PC-3 (cell line): ENCODE measurements at regions not wholly inside any gene's neighbourhood (a gene's known extent, or its start where the extent isn't known, plus 50 kb on each side); places are given as distances from the start of the nearest gene placed in this dataset.
A peak's percentile ranks its signal among the peaks of the same experiment; 100 is the strongest.

Source experiments
- ATAC-seq: fragments of 200-7000 bp; cut with Tn5 transposase; 2 replicates; pipeline ENCODE4 v1.9.1; 2020; ENCODE audit warnings: mild to moderate bottlenecking, moderate library complexity
- BruUV-seq: library from RNA; stranded (reverse); fragments of 400-500 nt; replicated peaks from 2 replicates; lab custom pipeline; 2021; lab: Mats Ljungman, UMichigan
- CTCF ChIA-PET: fragments of 300-600 bp; sonication (Branson Sonifier 250); formaldehyde crosslinking; loops from one replicate; lab custom pipeline; 2022; ENCODE audit warnings: antibody characterized with exemption; lab: Charles Lee
- POLR2A ChIA-PET: fragments of 300-600 bp; sonication (Branson Sonifier 250); formaldehyde crosslinking; loops from one replicate; lab custom pipeline; 2022; ENCODE audit warnings: antibody characterized with exemption; ENCODE audit not compliant: unreplicated experiment; lab: Charles Lee
- DNase-seq: peaks from one replicate; pipeline ENCODE4 v3.0.0-alpha.2; 2015
- H2AFZ ChIP-seq: fragments of 300-600 bp; sonication (generic); 2 replicates; pipeline ENCODE4 v1.6.0; 2016; ENCODE audit warnings: antibody characterized with exemption, low read length
- H3F3A ChIP-seq: fragments of 300-600 bp; sonication (generic); one replicate; pipeline ENCODE4 v1.6.0; 2017; ENCODE audit warnings: antibody characterized with exemption, low read length, control low read depth, mild to moderate bottlenecking; ENCODE audit not compliant: unreplicated experiment
- H3K27ac ChIP-seq: fragments of 300-600 bp; sonication (generic); 2 replicates; pipeline ENCODE4 v1.5.1; 2016; ENCODE audit warnings: mild to moderate bottlenecking, low read length
- H3K27me3 ChIP-seq: fragments of 300-600 bp; sonication (generic); 2 replicates; pipeline ENCODE4 v1.6.1; 2016; ENCODE audit warnings: low read length, mixed read lengths
- H3K36me3 ChIP-seq: fragments of 300-600 bp; sonication (generic); 2 replicates; pipeline ENCODE4 v1.6.1; 2016; ENCODE audit warnings: low read depth, mixed run types, low read length, mixed read lengths
- H3K4me1 ChIP-seq: fragments of 300-600 bp; sonication (generic); 2 replicates; pipeline ENCODE4 v1.5.1; 2016; ENCODE audit warnings: low read length; ENCODE audit not compliant: insufficient read depth
- H3K4me2 ChIP-seq: fragments of 300-600 bp; sonication (generic); 2 replicates; pipeline ENCODE4 v1.6.0; 2016; ENCODE audit warnings: low read length
- H3K4me3 ChIP-seq: fragments of 300-600 bp; sonication (generic); 2 replicates; pipeline ENCODE4 v1.5.1; 2016; ENCODE audit warnings: mild to moderate bottlenecking, low read length, mixed read lengths
- H3K79me2 ChIP-seq: fragments of 300-600 bp; sonication (generic); 2 replicates; pipeline ENCODE4 v1.6.1; 2017; ENCODE audit warnings: low read length, mixed read lengths
- H3K9ac ChIP-seq: fragments of 300-600 bp; sonication (generic); 2 replicates; pipeline ENCODE4 v1.6.0; 2016; ENCODE audit warnings: mild to moderate bottlenecking, low read length
- H3K9me2 ChIP-seq: fragments of 300-600 bp; sonication (generic); replicated peaks from 2 replicates; pipeline ENCODE4 v1.6.1; 2016; ENCODE audit warnings: mixed run types, low read length, mixed read lengths
- H3K9me3 ChIP-seq: fragments of 300-600 bp; sonication (generic); 2 replicates; pipeline ENCODE4 v1.6.1; 2016; ENCODE audit warnings: low read length, mixed read lengths
- H4K20me1 ChIP-seq: fragments of 300-600 bp; sonication (generic); 2 replicates; pipeline ENCODE4 v1.6.1; 2016; ENCODE audit warnings: low read length, mixed read lengths
- CTCF ChIP-seq: fragments of 300-600 bp; sonication (generic); conservative IDR thresholded peaks from 2 replicates; pipeline ENCODE4 v1.5.1; 2017; ENCODE audit warnings: antibody characterized with exemption, low read depth, mild to moderate bottlenecking, low read length
- EZH2 ChIP-seq: fragments of 300-600 bp; sonication (generic); IDR thresholded peaks from one replicate; pipeline ENCODE4 v1.6.1; 2017; ENCODE audit warnings: antibody characterized with exemption, mild to moderate bottlenecking, low read length; ENCODE audit not compliant: unreplicated experiment
- EZH2phosphoT487 ChIP-seq: fragments of 300-600 bp; sonication (generic); IDR thresholded peaks from 2 replicates; pipeline ENCODE4 v1.6.1; 2018; ENCODE audit warnings: mild to moderate bottlenecking, antibody characterized with exemption, low read length, borderline replicate concordance
- intact Hi-C: fragments of 100-400 bp; cut with micrococcal nuclease; formaldehyde crosslinking; loops from 2 replicates; pipeline ENCODE4 v1.9.0; 2023

DNA sequence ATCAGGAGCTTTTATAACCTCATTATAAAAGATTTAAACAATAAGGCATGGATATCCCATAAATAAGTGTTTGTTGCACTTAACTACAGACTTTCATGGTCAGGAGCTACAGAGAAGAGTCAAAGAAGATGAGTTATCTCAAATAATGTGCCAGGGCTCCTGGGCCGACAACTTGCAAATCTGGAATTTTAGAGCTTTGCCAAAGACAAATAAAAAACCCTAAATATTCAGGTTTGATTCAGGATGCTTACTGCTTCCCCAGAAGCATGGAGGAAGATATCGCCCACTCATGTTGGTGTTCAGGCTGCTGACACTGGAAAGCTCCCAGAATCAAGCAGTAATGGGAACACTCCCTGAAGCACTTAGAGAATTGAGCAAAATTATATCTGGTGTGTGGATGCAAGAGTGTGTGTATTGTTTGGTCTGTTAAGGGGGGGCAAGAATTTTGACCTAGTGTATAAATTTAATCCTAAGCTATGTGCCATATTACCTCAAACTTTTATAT lies 176.9 kb upstream of the ESRRG start:
- no peaks in the 10 kb centered on the region for H3K36me3 ChIP-seq
- TF ChIP-seq CTCF (no peak), EZH2 (no peak), EZH2phosphoT487 (no peak)
- POLR2A ChIA-PET, result no interaction called here
- no peak overlapping the region for H3K4me2 ChIP-seq
- no peak overlapping the region for H3K9ac ChIP-seq
- H3K4me3 ChIP-seq, result no peak overlapping the region
- H2AFZ ChIP-seq, result no peak overlapping the region
- CTCF ChIA-PET, result no interaction called here
- BruUV-seq, result no TSS peak
- ATAC-seq (no peak), DNase-seq (no peak)
- H3K27ac ChIP-seq, result no peak overlapping the region
- H3K9me2 ChIP-seq, result no peaks in the 10 kb centered on the region
- no peaks in the 10 kb centered on the region for H3F3A ChIP-seq
- no peaks in the 10 kb centered on the region for H4K20me1 ChIP-seq
- H3K27me3 ChIP-seq, result no peaks in the 10 kb centered on the region
- H3K9me3 ChIP-seq, result no peaks in the 10 kb centered on the region
- peaks cover 19% of the 10 kb centered on the region for H3K4me1 ChIP-seq
- no peaks in the 10 kb centered on the region for H3K79me2 ChIP-seq
- intact Hi-C loops, result loop anchor here (5.0 to 10.0 kb wide), 3 partner anchors 107 to 1925 kb away; no protein-coding TSS in a partner anchor

- Histone ChIP-seq H3K79me2 (no peaks in the 10 kb centered on the region), H4K20me1 (no peaks in the 10 kb centered on the region), H3K9me3 (no peaks in the 10 kb centered on the region), H3F3A (no peaks in the 10 kb centered on the region), H3K9me2 (no peaks in the 10 kb centered on the region), H3K9ac (no peak overlapping the region), H3K27ac (no peak overlapping the region), H3K27me3 (peaks cover 7% of the 10 kb centered on the region; the same call in 1 of the 2 replicates), H3K36me3 (no peaks in the 10 kb centered on the region), H3K4me2 (no peak overlapping the region), H2AFZ (no peak overlapping the region), H3K4me1 (peaks cover 15% of the 10 kb centered on the region), H3K4me3 (no peak overlapping the region)
- intact Hi-C loops, result no loop called here
- BruUV-seq, result no TSS peak
- peak; percentile 15 for DNase-seq
- ChIA-PET CTCF (no interaction called here), POLR2A (no interaction called here)
- TF ChIP-seq EZH2 (no peak), EZH2phosphoT487 (no peak), CTCF (no peak)
- no peak for ATAC-seq
Measured at GRCh38 chr1:216898801-216899200, 175.6 kb upstream of the ESRRG start.

DNA sequence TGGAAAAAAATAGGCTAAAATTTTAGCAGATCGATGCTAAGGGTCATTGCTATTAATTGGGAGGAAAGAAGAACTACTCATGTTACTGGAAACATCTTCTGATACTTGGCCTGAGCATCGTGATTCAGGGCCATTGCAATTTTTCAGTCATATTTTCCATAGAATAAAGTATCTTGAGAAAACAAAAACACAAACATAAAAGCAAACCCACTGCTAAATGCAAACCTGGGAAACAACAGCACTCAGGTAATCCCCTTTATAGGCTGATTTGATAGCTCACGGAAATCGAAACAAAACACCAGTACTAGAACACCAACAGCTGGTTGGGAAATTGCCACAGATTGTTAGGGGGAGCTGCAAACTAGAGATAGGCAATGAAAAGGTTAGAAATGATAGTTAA lies 172.9 kb upstream of the ESRRG start:
- Histone ChIP-seq H3K4me3 (no peak overlapping the region), H3K4me2 (no peak overlapping the region), H3K27ac (no peak overlapping the region), H3K79me2 (no peaks in the 10 kb centered on the region), H2AFZ (no peak overlapping the region), H3K9ac (no peak overlapping the region), H3K4me1 (no peaks in the 10 kb centered on the region), H3K9me2 (no peaks in the 10 kb centered on the region), H3K27me3 (peaks cover 10% of the 10 kb centered on the region; the same call in 1 of the 2 replicates), H3K9me3 (no peaks in the 10 kb centered on the region), H4K20me1 (no peaks in the 10 kb centered on the region), H3F3A (no peaks in the 10 kb centered on the region), H3K36me3 (no peaks in the 10 kb centered on the region)
- no peak for ATAC-seq
- CTCF ChIA-PET, result no interaction called here
- intact Hi-C loops, result no loop called here
- DNase-seq, result no peak
- POLR2A ChIA-PET, result no interaction called here
- BruUV-seq, result no TSS peak
- TF ChIP-seq CTCF, result no peak
- no peak for TF ChIP-seq EZH2phosphoT487
- no peak for TF ChIP-seq EZH2
